Thyroid gland (tissue), 4 donors: ENCODE measurements at regions not wholly inside any gene's neighbourhood (a gene's known extent, or its start where the extent isn't known, plus 50 kb on each side); places are given as distances from the start of the nearest gene placed in this dataset.

Source experiments
- POLR2A ChIP-seq, 2 donors: fragments of 450-650 bp; IDR thresholded peaks; one replicate each; pipeline ENCODE4 v1.6.1; 2017; ENCODE audit warnings: antibody characterized with exemption in 2 of 2, mild to moderate bottlenecking in 2 of 2, moderate library complexity in 1 of 2
- TF ChIP-seq, protein P1 (sequence below), 6 experiments: fragments of 200-600 bp in 3 of 6; fragments of 450-650 bp in 3 of 6; sonication (generic) in 3 of 6; IDR thresholded peaks; one replicate each; pipeline ENCODE4 v1.5.1; 2016 to 2019; ENCODE audit warnings: antibody characterized with exemption in 6 of 6, mild to moderate bottlenecking in 2 of 6, inconsistent platforms in 1 of 6, moderate library complexity in 1 of 6

- TF ChIP-seq, protein P1, sequence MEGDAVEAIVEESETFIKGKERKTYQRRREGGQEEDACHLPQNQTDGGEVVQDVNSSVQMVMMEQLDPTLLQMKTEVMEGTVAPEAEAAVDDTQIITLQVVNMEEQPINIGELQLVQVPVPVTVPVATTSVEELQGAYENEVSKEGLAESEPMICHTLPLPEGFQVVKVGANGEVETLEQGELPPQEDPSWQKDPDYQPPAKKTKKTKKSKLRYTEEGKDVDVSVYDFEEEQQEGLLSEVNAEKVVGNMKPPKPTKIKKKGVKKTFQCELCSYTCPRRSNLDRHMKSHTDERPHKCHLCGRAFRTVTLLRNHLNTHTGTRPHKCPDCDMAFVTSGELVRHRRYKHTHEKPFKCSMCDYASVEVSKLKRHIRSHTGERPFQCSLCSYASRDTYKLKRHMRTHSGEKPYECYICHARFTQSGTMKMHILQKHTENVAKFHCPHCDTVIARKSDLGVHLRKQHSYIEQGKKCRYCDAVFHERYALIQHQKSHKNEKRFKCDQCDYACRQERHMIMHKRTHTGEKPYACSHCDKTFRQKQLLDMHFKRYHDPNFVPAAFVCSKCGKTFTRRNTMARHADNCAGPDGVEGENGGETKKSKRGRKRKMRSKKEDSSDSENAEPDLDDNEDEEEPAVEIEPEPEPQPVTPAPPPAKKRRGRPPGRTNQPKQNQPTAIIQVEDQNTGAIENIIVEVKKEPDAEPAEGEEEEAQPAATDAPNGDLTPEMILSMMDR (IDR thresholded peaks at IDR 0.05) = no peak
- TF ChIP-seq POLR2A (IDR thresholded peaks at IDR 0.05) = no peak
These were observed 474.3 kb downstream of the RSL24D1 start for GRCh38 chr15:54722342-54722986.
